ENCODE measurements at regions not wholly inside any gene's neighbourhood (a gene's known extent, or its start where the extent isn't known, plus 50 kb on each side); places are given as distances from the start of the nearest gene placed in this dataset.

DNA sequence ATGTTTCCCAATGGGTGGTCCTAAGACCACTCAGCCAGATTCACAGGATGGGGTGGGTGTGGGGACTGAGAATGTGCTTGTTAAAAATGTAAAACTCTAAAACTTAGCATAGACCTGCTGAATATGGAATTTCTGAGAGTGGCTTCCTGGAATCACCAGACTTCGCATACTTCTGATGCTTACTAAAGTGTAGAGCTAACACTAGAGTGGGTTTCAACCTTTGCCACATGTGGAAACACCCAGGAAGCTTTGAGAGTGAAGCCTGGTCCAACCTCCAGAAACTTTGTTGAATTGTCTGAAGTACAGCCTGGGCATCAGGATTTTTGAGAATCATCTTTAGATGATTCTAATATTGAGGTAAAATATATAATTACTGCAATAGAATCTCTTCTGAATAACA lies 167.8 kb upstream of the EDNRA start:
- no peak for DNase-seq (ENCODE audit: low spot score)

- DNase-seq (ENCODE audit: low spot score), result no peak
Observed at GRCh38 chr4:147318586-147318985, 162.3 kb upstream of the EDNRA start.

DNA sequence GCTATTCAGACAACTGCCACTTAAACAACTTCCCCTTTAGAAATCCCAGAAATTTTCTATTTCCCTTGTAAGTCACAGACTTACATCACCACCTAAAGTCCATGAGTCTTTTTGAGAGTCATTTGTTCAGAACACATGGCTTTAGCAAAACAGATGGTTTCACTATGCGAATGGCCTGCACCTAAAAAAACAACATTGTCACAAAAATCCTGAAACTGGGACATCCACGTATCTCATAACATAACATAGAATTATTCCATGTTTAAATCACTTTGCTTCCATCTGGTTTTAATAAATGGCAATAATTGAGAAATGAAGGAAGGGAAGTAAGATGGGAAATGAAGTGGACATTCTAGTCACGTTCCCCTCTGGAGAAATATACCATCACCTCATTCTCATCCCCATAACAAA lies 155.3 kb upstream of the EDNRA start:
- no peak for DNase-seq (ENCODE audit: low spot score)

- no peak for DNase-seq (ENCODE audit: low spot score)
Observed at GRCh38 chr4:147326591-147326990, 154.3 kb upstream of the EDNRA start.

DNA sequence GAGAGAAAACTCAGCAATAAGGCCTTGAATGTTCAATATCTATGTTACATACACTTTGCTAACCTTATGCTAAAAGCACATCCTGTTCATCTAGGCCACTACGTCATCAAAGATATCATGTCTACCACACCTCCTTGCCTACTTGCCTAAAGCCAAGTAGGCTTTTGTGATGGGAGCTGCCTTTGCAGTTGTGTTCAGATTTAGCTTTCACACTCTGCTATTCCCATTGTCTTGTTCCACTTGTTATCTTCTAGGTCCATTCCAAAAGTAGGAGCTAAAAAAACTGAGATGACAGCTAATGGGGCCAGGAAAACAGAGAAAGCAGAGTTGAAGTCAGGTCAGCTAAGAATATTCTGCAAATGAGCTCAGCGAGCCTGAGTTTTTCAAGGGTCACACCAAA lies 153.6 kb upstream of the EDNRA start:
- DNase-seq (ENCODE audit: low spot score), result no peak

DNA sequence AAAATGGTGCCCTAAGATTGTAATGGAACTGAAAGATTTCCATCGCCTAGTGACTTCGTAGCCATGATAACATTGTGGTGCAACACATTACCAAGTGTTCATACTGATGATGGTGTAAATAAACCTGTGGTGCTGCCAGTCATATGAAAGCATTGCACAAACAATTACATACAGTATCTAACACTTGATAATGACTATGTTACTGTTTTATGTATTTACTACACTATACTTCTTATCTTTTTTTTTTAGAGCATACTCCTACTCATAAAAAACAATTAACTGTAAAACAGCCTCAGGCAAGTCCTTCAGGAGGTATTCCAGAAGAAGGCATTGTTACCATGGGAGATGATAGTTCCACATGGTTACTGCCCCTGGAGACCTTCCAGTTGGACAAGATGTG lies 152.7 kb upstream of the EDNRA start:
- DNase-seq (ENCODE audit: low spot score), result no peak

GRCh38 chr4:147328756-147329446 lies 152.0 kb upstream of the EDNRA start:
- no peak for DNase-seq (ENCODE audit: low spot score)

DNA sequence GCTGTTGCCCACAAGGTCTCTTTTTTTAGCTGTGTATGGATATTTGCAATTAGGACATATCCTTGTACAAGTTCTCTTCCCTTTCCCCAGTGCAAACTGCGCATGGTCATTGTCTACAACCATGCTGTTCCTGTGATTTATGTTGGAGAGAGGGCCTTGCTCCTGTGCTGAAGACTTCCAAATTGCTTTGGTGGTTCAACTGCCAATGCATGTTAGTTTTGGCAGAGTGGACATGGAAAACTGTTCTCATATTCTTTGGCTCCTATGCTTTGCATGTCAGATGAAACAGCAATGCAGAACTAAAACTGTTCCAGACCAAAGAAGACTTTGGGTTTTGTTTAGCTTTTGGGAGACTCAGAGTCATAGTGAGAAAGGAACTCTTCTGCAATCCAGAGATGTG lies 148.8 kb upstream of the EDNRA start:
- DNase-seq (ENCODE audit: low spot score), result no peak

- DNase-seq (ENCODE audit: low spot score), result no peak
Observed at GRCh38 chr4:147334478-147334877, 146.4 kb upstream of the EDNRA start.

DNA sequence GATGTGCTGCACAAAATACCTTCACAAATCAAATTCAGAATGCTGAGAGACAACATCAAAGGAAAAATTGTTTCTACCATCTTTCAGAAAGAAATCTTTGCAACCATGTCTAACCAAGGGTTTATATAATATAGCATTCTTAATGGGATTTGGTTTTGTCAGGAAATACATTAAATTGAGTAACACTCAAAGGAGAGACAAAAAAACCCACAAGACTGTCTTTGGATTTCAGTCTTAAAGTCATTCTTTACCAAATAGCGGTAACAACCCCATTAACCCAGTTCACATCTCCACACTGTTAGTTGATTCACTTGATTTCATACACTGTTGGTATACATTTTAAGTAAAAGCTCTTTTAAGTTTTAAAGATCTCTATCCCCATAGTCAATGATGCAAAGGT lies 145.7 kb upstream of the EDNRA start:
- DNase-seq (ENCODE audit: low spot score), result no peak

DNA sequence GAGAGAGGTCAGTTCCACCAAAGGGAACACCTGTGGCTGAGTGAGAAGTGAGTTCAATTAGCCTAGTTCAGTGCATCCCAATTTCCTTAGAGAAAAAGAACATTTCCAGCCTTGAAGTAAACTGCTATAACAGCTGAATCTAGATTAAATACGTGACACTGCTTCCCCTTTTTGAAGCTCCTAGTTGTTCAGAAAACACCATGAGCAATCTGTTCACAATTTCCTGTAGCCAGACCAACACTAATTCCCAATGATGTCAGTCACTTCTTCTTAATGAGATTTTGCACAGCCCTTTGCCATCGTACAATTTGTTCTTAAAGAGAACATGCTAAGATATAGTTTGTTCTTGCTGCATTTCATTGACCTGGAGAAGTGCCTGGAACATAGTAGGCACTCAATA lies 144.6 kb upstream of the EDNRA start:
- DNase-seq (ENCODE audit: low spot score), result no peak

GRCh38 chr4:147339100-147339499 lies 141.8 kb upstream of the EDNRA start:
- no peak for DNase-seq (ENCODE audit: low spot score)

GRCh38 chr4:147340111-147340510 lies 140.8 kb upstream of the EDNRA start:
- DNase-seq (ENCODE audit: low spot score), result no peak

- no peak for DNase-seq (ENCODE audit: low spot score)
Observed at GRCh38 chr4:147340591-147341120, 140.2 kb upstream of the EDNRA start.

DNA sequence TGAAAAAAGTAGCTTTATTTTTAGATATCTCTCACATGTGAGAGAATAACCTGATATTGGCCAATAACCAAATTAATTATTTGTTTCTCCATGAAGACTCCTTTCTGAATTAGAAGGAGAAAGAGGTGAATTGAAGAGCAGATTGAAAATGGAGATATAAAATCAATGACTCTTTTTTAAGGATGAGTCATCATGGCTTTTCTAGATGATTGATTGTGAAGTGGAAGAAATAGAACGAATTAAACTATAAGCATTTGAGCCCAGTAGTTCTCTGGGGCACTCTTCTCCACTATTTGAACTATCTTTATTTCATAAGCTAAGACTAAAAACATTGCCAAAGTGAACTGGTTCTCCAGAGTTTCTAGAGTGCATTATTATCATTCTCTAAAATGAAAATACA lies 137.2 kb upstream of the EDNRA start:
- DNase-seq (ENCODE audit: low spot score), result no peak

GRCh38 chr4:147345662-147346061 lies 135.2 kb upstream of the EDNRA start:
- DNase-seq (ENCODE audit: low spot score), result no peak

- no peak for DNase-seq (ENCODE audit: low spot score)
Observed at GRCh38 chr4:147347217-147347616, 133.7 kb upstream of the EDNRA start.

GRCh38 chr4:147349193-147349592 lies 131.7 kb upstream of the EDNRA start:
- no peak for DNase-seq (ENCODE audit: low spot score)

GRCh38 chr4:147351083-147351787 lies 129.7 kb upstream of the EDNRA start:
- no peak for DNase-seq (ENCODE audit: low spot score)

GRCh38 chr4:147354237-147354636 lies 126.7 kb upstream of the EDNRA start:
- no peak for DNase-seq (ENCODE audit: low spot score)

- DNase-seq (ENCODE audit: low spot score), result no peak
Observed at GRCh38 chr4:147355032-147355656, 125.8 kb upstream of the EDNRA start.

DNA sequence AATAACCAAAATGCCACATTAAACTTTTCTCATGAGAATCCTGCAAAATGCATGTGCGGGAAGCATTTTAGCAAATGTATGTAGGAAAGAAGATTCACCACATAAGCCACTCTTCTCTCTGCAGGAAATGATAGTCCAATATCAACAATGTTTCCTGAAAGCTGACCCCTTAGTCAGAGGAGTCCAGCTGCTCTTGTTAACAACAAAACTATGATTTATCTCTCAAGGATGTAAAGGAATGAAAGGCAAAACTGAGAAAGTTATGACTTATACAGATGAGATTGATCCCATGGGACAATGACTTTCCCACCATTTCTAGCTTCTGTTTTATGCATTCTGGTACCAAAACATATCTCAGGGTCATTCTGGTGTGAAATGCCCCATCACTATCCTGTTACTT lies 125.0 kb upstream of the EDNRA start:
- no peak for DNase-seq (ENCODE audit: low spot score)

DNA sequence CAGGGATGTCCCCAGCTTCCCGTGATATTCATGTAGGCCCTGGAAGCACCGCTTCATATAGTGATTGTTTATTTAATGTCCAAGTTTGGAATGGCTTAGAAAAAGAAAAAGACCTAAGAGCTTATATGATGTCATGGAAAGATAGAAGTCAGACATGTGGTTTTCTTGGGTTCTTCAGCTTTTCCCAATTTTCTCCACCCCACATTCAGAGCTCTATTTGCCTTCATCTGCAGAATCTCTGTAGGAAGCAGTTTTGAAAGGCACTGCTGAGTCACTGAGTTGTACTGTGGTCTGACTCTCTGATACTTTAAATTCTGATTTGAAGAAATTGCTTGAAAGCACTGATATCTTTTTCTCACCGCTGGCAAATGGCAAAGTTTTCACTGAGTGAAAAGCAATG lies 120.6 kb upstream of the EDNRA start:
- no peak for DNase-seq (ENCODE audit: low spot score)
